GM12878 (cell line): ENCODE measurements at regions not wholly inside any gene's neighbourhood (a gene's known extent, or its start where the extent isn't known, plus 50 kb on each side); places are given as distances from the start of the nearest gene placed in this dataset.

ENCODE experiments used
- ATAC-seq: fragments of 200-7000 bp; cut with Tn5 transposase; 3 replicates; pipeline ENCODE4 v1.9.1; 2020; ENCODE audit warnings: mild to moderate bottlenecking, moderate library complexity
- BruUV-seq: library from RNA; stranded (reverse); fragments of 400-500 nt; replicated peaks from 2 replicates; lab custom pipeline; 2021; lab: Mats Ljungman, UMichigan
- CTCF ChIA-PET: fragments of 300-600 bp; sonication (Branson Sonifier 250); formaldehyde crosslinking; extraction: SDS; loops from one replicate; lab custom pipeline; 2021; ENCODE audit warnings: inconsistent platforms; lab: Yijun Ruan, JAX
- POLR2A ChIA-PET: fragments of 350-600 bp; formaldehyde crosslinking; extraction: SDS; loops from one replicate; lab custom pipeline; 2021; ENCODE audit warnings: inconsistent platforms; lab: Charles Lee
- RAD21 ChIA-PET: fragments of 300-600 bp; sonication (Branson Sonifier 250); formaldehyde crosslinking; loops from one replicate; lab custom pipeline; 2023; ENCODE audit warnings: antibody characterized with exemption; ENCODE audit not compliant: unreplicated experiment; lab: Charles Lee
- SMC1A ChIA-PET: fragments of 300-600 bp; sonication (Branson Sonifier 250); formaldehyde crosslinking; loops from one replicate; lab custom pipeline; 2023; ENCODE audit not compliant: unreplicated experiment, uncharacterized antibody; lab: Charles Lee
- DNase-seq: peaks from one replicate; pipeline ENCODE4 v3.0.0-alpha.2; 2011; ENCODE audit warnings: low read depth, low spot score
- FAIRE-seq: peaks from 3 replicates; lab custom pipeline; 2011; peaks lifted over from hg19 to GRCh38; lab: Jason Lieb, UNC
- H2AFZ ChIP-seq: 2 replicates; pipeline ENCODE4 v1.6.0; 2011; ENCODE audit warnings: low read depth, low read length, control low read depth; ENCODE audit not compliant: control insufficient read depth
- H3K27ac ChIP-seq: 2 replicates; pipeline ENCODE4 v1.5.1; 2011; ENCODE audit warnings: control low read depth; ENCODE audit not compliant: control insufficient read depth, insufficient read depth
- H3K27me3 ChIP-seq, 2 experiments: replicated peaks in 1 of 2; 2 replicates each; pipeline versions ENCODE4 v1.6.0 to v1.6.1; 2011; ENCODE audit warnings: low read length in 1 of 2; ENCODE audit not compliant: control insufficient read depth in 2 of 2, insufficient read depth in 2 of 2
- H3K36me3 ChIP-seq, 2 experiments: 2 replicates each; pipeline ENCODE4 v1.5.1; 2011; ENCODE audit warnings: low read length in 1 of 2; ENCODE audit not compliant: control insufficient read depth in 2 of 2, insufficient read depth in 2 of 2
- H3K4me1 ChIP-seq: 2 replicates; pipeline ENCODE4 v1.6.1; 2011; ENCODE audit warnings: mild to moderate bottlenecking, low read length, moderate library complexity, mixed read lengths; ENCODE audit not compliant: control insufficient read depth, insufficient read depth
- H3K4me2 ChIP-seq: 2 replicates; pipeline ENCODE4 v1.6.0; 2011; ENCODE audit warnings: control low read depth; ENCODE audit not compliant: control insufficient read depth, insufficient read depth
- H3K4me3 ChIP-seq: fragments of 200-600 bp; sonication (generic); 2 replicates; pipeline ENCODE4 v1.5.1; 2016
- H3K79me2 ChIP-seq: 2 replicates; pipeline ENCODE4 v1.6.0; 2011; ENCODE audit warnings: low read length; ENCODE audit not compliant: control insufficient read depth, insufficient read depth
- H3K9ac ChIP-seq: 2 replicates; pipeline ENCODE4 v1.8.0; 2011; ENCODE audit warnings: low read length, control low read depth, mixed read lengths; ENCODE audit not compliant: control insufficient read depth, insufficient read depth
- H3K9me3 ChIP-seq: replicated peaks from 3 replicates; pipeline ENCODE4 v1.5.1; 2011; ENCODE audit warnings: mild to moderate bottlenecking, low read length; ENCODE audit not compliant: control insufficient read depth, insufficient read depth
- H4K20me1 ChIP-seq: 2 replicates; pipeline ENCODE4 v1.6.0; 2011; ENCODE audit not compliant: control insufficient read depth, insufficient read depth
- SUZ12 ChIP-seq: fragments of 200-600 bp; sonication (generic); IDR thresholded peaks from one replicate; pipeline ENCODE4 v1.6.1; 2018; ENCODE audit warnings: antibody characterized with exemption, mild to moderate bottlenecking; ENCODE audit not compliant: unreplicated experiment
- WGBS: methylation state at CpG from one replicate; pipeline ENCODE4 v1.1.6; 2016; ENCODE audit warnings: low lambda C conversion rate; ENCODE audit not compliant: insufficient replicate concordance, insufficient coverage; ENCODE audit errors: missing lambda C conversion rate; 5-methylcytosine and 5-hydroxymethylcytosine counted together
- in situ Hi-C: fragments of 300-500 bp; cut with MboI; formaldehyde crosslinking; loops from 9 replicates; pipeline ENCODE4 v1.14.3; 2018; ENCODE audit warnings: mixed read lengths
- intact Hi-C: fragments of 100-400 bp; cut with micrococcal nuclease; formaldehyde crosslinking; loops from one replicate; pipeline ENCODE4 v1.14.2; 2022; ENCODE audit not compliant: unreplicated experiment
- TF ChIP-seq, protein P1 (sequence below): fragments of 450-650 bp; IDR thresholded peaks from 2 replicates; pipeline ENCODE4 v1.6.1; 2016; ENCODE audit warnings: mild to moderate bottlenecking, moderate library complexity, borderline replicate concordance

DNA sequence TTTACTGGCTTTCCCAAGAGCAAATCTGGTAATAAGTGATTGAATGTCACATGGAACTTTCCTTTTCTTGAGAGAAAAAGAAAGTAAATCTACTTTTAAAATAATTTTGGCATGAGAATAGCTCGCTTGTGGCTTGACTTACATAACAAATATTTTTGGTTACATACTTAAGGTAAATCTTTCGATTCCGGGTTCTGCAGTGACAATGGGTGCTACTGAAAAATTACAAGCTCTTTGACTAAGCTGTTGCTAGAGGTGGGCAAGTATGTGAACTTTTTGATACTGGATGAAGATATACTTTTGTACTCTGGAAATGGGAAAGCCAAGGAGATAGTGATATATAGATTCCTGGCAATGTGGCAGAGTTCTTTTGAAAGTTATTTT lies 51.9 kb upstream of the OTOL1 start:
- RAD21 ChIA-PET, result no interaction called here

More for the DNA sequence above, 51.9 kb upstream of the OTOL1 start:
- in situ Hi-C loops (no loop called here), intact Hi-C loops (no loop called here)
- no peaks in the 10 kb centered on the region for H3K9me3 ChIP-seq
- no peaks in the 10 kb centered on the region; a peak in 1 of 4 replicates for H3K27me3 ChIP-seq
- no peak overlapping the region for H2AFZ ChIP-seq
- no peak overlapping the region for H3K4me3 ChIP-seq
- no peak for TF ChIP-seq SUZ12
- TF ChIP-seq, protein P1, sequence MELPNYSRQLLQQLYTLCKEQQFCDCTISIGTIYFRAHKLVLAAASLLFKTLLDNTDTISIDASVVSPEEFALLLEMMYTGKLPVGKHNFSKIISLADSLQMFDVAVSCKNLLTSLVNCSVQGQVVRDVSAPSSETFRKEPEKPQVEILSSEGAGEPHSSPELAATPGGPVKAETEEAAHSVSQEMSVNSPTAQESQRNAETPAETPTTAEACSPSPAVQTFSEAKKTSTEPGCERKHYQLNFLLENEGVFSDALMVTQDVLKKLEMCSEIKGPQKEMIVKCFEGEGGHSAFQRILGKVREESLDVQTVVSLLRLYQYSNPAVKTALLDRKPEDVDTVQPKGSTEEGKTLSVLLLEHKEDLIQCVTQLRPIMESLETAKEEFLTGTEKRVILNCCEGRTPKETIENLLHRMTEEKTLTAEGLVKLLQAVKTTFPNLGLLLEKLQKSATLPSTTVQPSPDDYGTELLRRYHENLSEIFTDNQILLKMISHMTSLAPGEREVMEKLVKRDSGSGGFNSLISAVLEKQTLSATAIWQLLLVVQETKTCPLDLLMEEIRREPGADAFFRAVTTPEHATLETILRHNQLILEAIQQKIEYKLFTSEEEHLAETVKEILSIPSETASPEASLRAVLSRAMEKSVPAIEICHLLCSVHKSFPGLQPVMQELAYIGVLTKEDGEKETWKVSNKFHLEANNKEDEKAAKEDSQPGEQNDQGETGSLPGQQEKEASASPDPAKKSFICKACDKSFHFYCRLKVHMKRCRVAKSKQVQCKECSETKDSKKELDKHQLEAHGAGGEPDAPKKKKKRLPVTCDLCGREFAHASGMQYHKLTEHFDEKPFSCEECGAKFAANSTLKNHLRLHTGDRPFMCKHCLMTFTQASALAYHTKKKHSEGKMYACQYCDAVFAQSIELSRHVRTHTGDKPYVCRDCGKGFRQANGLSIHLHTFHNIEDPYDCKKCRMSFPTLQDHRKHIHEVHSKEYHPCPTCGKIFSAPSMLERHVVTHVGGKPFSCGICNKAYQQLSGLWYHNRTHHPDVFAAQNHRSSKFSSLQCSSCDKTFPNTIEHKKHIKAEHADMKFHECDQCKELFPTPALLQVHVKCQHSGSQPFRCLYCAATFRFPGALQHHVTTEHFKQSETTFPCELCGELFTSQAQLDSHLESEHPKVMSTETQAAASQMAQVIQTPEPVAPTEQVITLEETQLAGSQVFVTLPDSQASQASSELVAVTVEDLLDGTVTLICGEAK, result no peak
- BruUV-seq, result no TSS peak
- WGBS, result 10% methylated on average over 3 of the region's 3 CpGs
- no peaks in the 10 kb centered on the region for H3K79me2 ChIP-seq
- FAIRE-seq (no peak), ATAC-seq (no peak), DNase-seq (no peak)
- SMC1A ChIA-PET, result interaction anchor here (0.9 kb wide), 1 partner anchor 9 kb away, joined by 3 read pairs; no protein-coding TSS in a partner anchor
- no peaks in the 10 kb centered on the region for H3K36me3 ChIP-seq
- no peak overlapping the region for H3K27ac ChIP-seq
- H4K20me1 ChIP-seq, result no peaks in the 10 kb centered on the region
- CTCF ChIA-PET, result interaction anchor here (1.4 to 2.9 kb wide), 2 partner anchors 8 to 35 kb away, joined by 3 to 6 read pairs; no protein-coding TSS in a partner anchor
- H3K4me1 ChIP-seq, result no peaks in the 10 kb centered on the region
- POLR2A ChIA-PET, result interaction anchor here (1.0 kb wide), 1 partner anchor 42 kb away, joined by 3 read pairs; no protein-coding TSS in a partner anchor
- no peak overlapping the region for H3K4me2 ChIP-seq
- no peak overlapping the region for H3K9ac ChIP-seq
